ENCODE measurements at regions not wholly inside any gene's neighbourhood (a gene's known extent, or its start where the extent isn't known, plus 50 kb on each side); places are given as distances from the start of the nearest gene placed in this dataset.

GRCh38 chr11:27196203-27196897, 155.7 kb downstream of the BBOX1 start:
- Mint-ChIP-seq H3K27me3 (peaks cover 11% of the 10 kb centered on the region), H3K27ac (no peak overlapping the region), H3K9me3 (ENCODE audit: low read depth) (no peaks in the 10 kb centered on the region), H3K36me3 (ENCODE audit: low read depth) (no peaks in the 10 kb centered on the region), H3K4me1 (no peaks in the 10 kb centered on the region), H3K4me3 (no peak overlapping the region)
- no peak for ATAC-seq
- DNase-seq = no peak
- ChIA-PET POLR2A (interaction anchor here (0.6 kb wide), 1 partner anchor 1260 kb away, joined by 3 read pairs; no protein-coding TSS in a partner anchor), CTCF (interaction anchor here (0.6 to 0.9 kb wide), 3 partner anchors 10 to 535 kb away, joined by 3 read pairs; no protein-coding TSS in a partner anchor)
- intact Hi-C loops (cut with DNase I, micrococcal nuclease) = no loop called here

- no peak for ATAC-seq
Measured at GRCh38 chr11:27195837-27196202, 155.2 kb downstream of the BBOX1 start.

GRCh38 chr11:27194976-27195375, 154.4 kb downstream of the BBOX1 start:
- no peak for DNase-seq
- intact Hi-C loops (cut with DNase I, micrococcal nuclease) = no loop called here
- Mint-ChIP-seq H3K36me3 (ENCODE audit: low read depth) (no peaks in the 10 kb centered on the region), H3K4me3 (no peak overlapping the region), H3K9me3 (ENCODE audit: low read depth) (no peaks in the 10 kb centered on the region), H3K27ac (no peak overlapping the region), H3K4me1 (no peaks in the 10 kb centered on the region), H3K27me3 (peaks cover 15% of the 10 kb centered on the region)
- POLR2A ChIA-PET = no interaction called here
- CTCF ChIA-PET = no interaction called here
- ATAC-seq = no peak

More at GRCh38 chr11:27195837-27196202, 155.2 kb downstream of the BBOX1 start:
- Mint-ChIP-seq H3K9me3 (ENCODE audit: low read depth) (no peaks in the 10 kb centered on the region), H3K27me3 (peaks cover 11% of the 10 kb centered on the region), H3K4me3 (no peak overlapping the region), H3K27ac (no peak overlapping the region), H3K36me3 (ENCODE audit: low read depth) (no peaks in the 10 kb centered on the region), H3K4me1 (no peaks in the 10 kb centered on the region)
- no peak for DNase-seq
- ChIA-PET POLR2A (interaction anchor here (0.6 kb wide), 1 partner anchor 1260 kb away, joined by 3 read pairs; no protein-coding TSS in a partner anchor), CTCF (interaction anchor here (0.6 to 0.9 kb wide), 3 partner anchors 11 to 534 kb away, joined by 3 read pairs; no protein-coding TSS in a partner anchor)
- intact Hi-C loops (cut with DNase I, micrococcal nuclease) = no loop called here

GRCh38 chr11:27193434-27194225, 153.0 kb downstream of the BBOX1 start:
- ATAC-seq = no peak
- H3K27me3 Mint-ChIP-seq = peaks cover 21% of the 10 kb centered on the region

GRCh38 chr11:27192184-27192583, 151.6 kb downstream of the BBOX1 start:
- no peak for DNase-seq
- POLR2A ChIA-PET = no interaction called here
- intact Hi-C loops (cut with DNase I, micrococcal nuclease) = no loop called here
- Mint-ChIP-seq H3K4me3 (no peak overlapping the region), H3K36me3 (ENCODE audit: low read depth) (no peaks in the 10 kb centered on the region), H3K9me3 (ENCODE audit: low read depth) (no peaks in the 10 kb centered on the region), H3K4me1 (no peaks in the 10 kb centered on the region), H3K27ac (no peak overlapping the region), H3K27me3 (peaks cover 30% of the 10 kb centered on the region)
- CTCF ChIA-PET = interaction anchor here (0.7 to 1.1 kb wide), 2 partner anchors 294 to 305 kb away, joined by 3 read pairs; no protein-coding TSS in a partner anchor
- ATAC-seq = no peak

More at GRCh38 chr11:27193434-27194225, 153.0 kb downstream of the BBOX1 start:
- CTCF ChIA-PET = no interaction called here
- no peak overlapping the region for H3K27ac Mint-ChIP-seq
- no peak for DNase-seq
- H3K4me3 Mint-ChIP-seq = no peak overlapping the region
- no peaks in the 10 kb centered on the region for H3K9me3 Mint-ChIP-seq (ENCODE audit: low read depth)
- H3K4me1 Mint-ChIP-seq = no peaks in the 10 kb centered on the region
- POLR2A ChIA-PET = no interaction called here
- intact Hi-C loops (cut with DNase I, micrococcal nuclease) = no loop called here
- H3K36me3 Mint-ChIP-seq (ENCODE audit: low read depth) = no peaks in the 10 kb centered on the region

GRCh38 chr11:27191639-27192038, 151.0 kb downstream of the BBOX1 start:
- intact Hi-C loops (cut with DNase I, micrococcal nuclease) = no loop called here
- Mint-ChIP-seq H3K9me3 (ENCODE audit: low read depth) (no peaks in the 10 kb centered on the region), H3K27ac (no peak overlapping the region)

GRCh38 chr11:27188696-27189095, 148.1 kb downstream of the BBOX1 start:
- H3K36me3 Mint-ChIP-seq (ENCODE audit: low read depth) = no peaks in the 10 kb centered on the region
- intact Hi-C loops (cut with DNase I, micrococcal nuclease) = no loop called here
- ATAC-seq (no peak), DNase-seq (no peak)
- peaks cover 25% of the 10 kb centered on the region for H3K27me3 Mint-ChIP-seq
- no peaks in the 10 kb centered on the region for H3K4me1 Mint-ChIP-seq
- ChIA-PET POLR2A (no interaction called here), CTCF (no interaction called here)
- H3K9me3 Mint-ChIP-seq (ENCODE audit: low read depth) = no peaks in the 10 kb centered on the region
- no peak overlapping the region for H3K4me3 Mint-ChIP-seq
- H3K27ac Mint-ChIP-seq = no peak overlapping the region

More at GRCh38 chr11:27191639-27192038, 151.0 kb downstream of the BBOX1 start:
- Mint-ChIP-seq H3K4me3 (no peak overlapping the region), H3K36me3 (ENCODE audit: low read depth) (no peaks in the 10 kb centered on the region), H3K27me3 (peaks cover 30% of the 10 kb centered on the region), H3K4me1 (no peaks in the 10 kb centered on the region)
- CTCF ChIA-PET = interaction anchor here (0.7 kb wide), 1 partner anchor 471 kb away, joined by 3 read pairs; no protein-coding TSS in a partner anchor
- ATAC-seq (no peak), DNase-seq (no peak)
- POLR2A ChIA-PET = no interaction called here

- Mint-ChIP-seq H3K27ac (no peak overlapping the region), H3K4me3 (no peak overlapping the region), H3K9me3 (ENCODE audit: low read depth) (no peaks in the 10 kb centered on the region), H3K36me3 (ENCODE audit: low read depth) (no peaks in the 10 kb centered on the region), H3K4me1 (no peaks in the 10 kb centered on the region), H3K27me3 (peaks cover 25% of the 10 kb centered on the region)
- DNase-seq (no peak), ATAC-seq (no peak)
- intact Hi-C loops (cut with DNase I, micrococcal nuclease) = no loop called here
- POLR2A ChIA-PET = no interaction called here
- CTCF ChIA-PET = interaction anchor here (2.1 kb wide), 1 partner anchor 298 kb away, joined by 10 read pairs; no protein-coding TSS in a partner anchor
Measured at GRCh38 chr11:27187848-27188621, 147.4 kb downstream of the BBOX1 start.

- no peaks in the 10 kb centered on the region for H3K4me1 Mint-ChIP-seq
Measured at GRCh38 chr11:27187075-27187847, 146.6 kb downstream of the BBOX1 start.

GRCh38 chr11:27186580-27186979, 146.0 kb downstream of the BBOX1 start:
- H3K4me1 Mint-ChIP-seq = no peaks in the 10 kb centered on the region
- H3K27me3 Mint-ChIP-seq = peaks cover 28% of the 10 kb centered on the region
- intact Hi-C loops (cut with DNase I, micrococcal nuclease) = no loop called here
- H3K36me3 Mint-ChIP-seq (ENCODE audit: low read depth) = no peaks in the 10 kb centered on the region
- no peak overlapping the region for H3K27ac Mint-ChIP-seq
- no peak for ATAC-seq
- no peak for DNase-seq
- CTCF ChIA-PET = interaction anchor here (0.7 to 2.1 kb wide), 3 partner anchors 299 to 440 kb away, joined by 3 to 10 read pairs (median 3); no protein-coding TSS in a partner anchor
- H3K4me3 Mint-ChIP-seq = no peak overlapping the region
- H3K9me3 Mint-ChIP-seq (ENCODE audit: low read depth) = no peaks in the 10 kb centered on the region
- POLR2A ChIA-PET = no interaction called here

More at GRCh38 chr11:27187075-27187847, 146.6 kb downstream of the BBOX1 start:
- ATAC-seq = no peak
- intact Hi-C loops (cut with DNase I, micrococcal nuclease) = no loop called here
- no peak overlapping the region for H3K4me3 Mint-ChIP-seq
- POLR2A ChIA-PET = no interaction called here
- CTCF ChIA-PET = interaction anchor here (0.7 to 2.1 kb wide), 3 partner anchors 299 to 440 kb away, joined by 3 to 10 read pairs (median 3); no protein-coding TSS in a partner anchor
- H3K27me3 Mint-ChIP-seq = peaks cover 25% of the 10 kb centered on the region
- H3K27ac Mint-ChIP-seq = no peak overlapping the region
- no peaks in the 10 kb centered on the region for H3K9me3 Mint-ChIP-seq (ENCODE audit: low read depth)
- H3K36me3 Mint-ChIP-seq (ENCODE audit: low read depth) = no peaks in the 10 kb centered on the region
- DNase-seq = no peak
